Chondrocyte (in vitro differentiated cells): ENCODE measurements at regions not wholly inside any gene's neighbourhood (a gene's known extent, or its start where the extent isn't known, plus 50 kb on each side); places are given as distances from the start of the nearest gene placed in this dataset.
"Not testable (repeated sequence)": the region's sequence is repeated elsewhere in the genome, so short reads cannot be mapped to it uniquely, and the experiment has no call there.

ENCODE experiments used
- DNase-seq: peaks from one replicate; pipeline ENCODE4 v3.0.0; 2021; ENCODE audit warnings: mixed read lengths, low spot score
- H3K27ac Mint-ChIP-seq: one replicate; pipeline ENCODE4 v1.8.0; 2021; ENCODE audit warnings: mild to moderate bottlenecking, moderate library complexity, mixed read lengths; ENCODE audit not compliant: unreplicated experiment
- H3K27me3 Mint-ChIP-seq: 2 replicates; pipeline ENCODE4 v1.8.0; 2021; ENCODE audit warnings: low read depth, mixed read lengths
- H3K36me3 Mint-ChIP-seq: 2 replicates; pipeline ENCODE4 v1.8.0; 2021; ENCODE audit warnings: low read depth, mixed read lengths
- H3K4me1 Mint-ChIP-seq: 2 replicates; pipeline ENCODE4 v1.8.0; 2021; ENCODE audit warnings: low read depth, mild to moderate bottlenecking, mixed read lengths
- H3K4me3 Mint-ChIP-seq: one replicate; pipeline ENCODE4 v1.8.0; 2021; ENCODE audit warnings: mild to moderate bottlenecking, moderate library complexity, mixed read lengths; ENCODE audit not compliant: unreplicated experiment
- H3K9me3 Mint-ChIP-seq: 2 replicates; pipeline ENCODE4 v1.8.0; 2021; ENCODE audit warnings: low read depth, mixed read lengths
- TF ChIP-seq, protein P1 (sequence below): fragments of 200-600 bp; sonication (generic); IDR thresholded peaks from 2 replicates; pipeline ENCODE4 v1.5.0; 2021; ENCODE audit warnings: antibody characterized with exemption, mild to moderate bottlenecking, moderate library complexity

DNA sequence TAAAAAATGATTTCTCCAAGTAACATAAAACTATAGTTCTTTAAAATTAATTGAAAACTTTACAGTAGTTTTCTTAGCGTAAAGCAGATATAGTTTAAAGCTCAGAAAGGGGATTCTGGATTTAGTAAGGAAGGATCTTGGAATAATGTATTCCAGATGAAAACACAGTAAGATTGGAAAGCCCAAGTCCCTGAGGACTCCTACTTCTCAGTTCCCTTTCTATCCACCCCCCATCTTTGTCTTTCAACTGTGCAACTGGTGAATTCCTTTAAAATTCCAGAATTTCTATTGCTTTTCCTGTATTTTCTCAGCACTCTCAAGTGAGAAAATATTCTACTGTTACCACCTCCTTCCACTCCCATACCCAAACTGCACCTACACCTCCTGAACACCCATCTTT lies 184.5 kb upstream of the FBN2 start:
- TF ChIP-seq, protein P1, sequence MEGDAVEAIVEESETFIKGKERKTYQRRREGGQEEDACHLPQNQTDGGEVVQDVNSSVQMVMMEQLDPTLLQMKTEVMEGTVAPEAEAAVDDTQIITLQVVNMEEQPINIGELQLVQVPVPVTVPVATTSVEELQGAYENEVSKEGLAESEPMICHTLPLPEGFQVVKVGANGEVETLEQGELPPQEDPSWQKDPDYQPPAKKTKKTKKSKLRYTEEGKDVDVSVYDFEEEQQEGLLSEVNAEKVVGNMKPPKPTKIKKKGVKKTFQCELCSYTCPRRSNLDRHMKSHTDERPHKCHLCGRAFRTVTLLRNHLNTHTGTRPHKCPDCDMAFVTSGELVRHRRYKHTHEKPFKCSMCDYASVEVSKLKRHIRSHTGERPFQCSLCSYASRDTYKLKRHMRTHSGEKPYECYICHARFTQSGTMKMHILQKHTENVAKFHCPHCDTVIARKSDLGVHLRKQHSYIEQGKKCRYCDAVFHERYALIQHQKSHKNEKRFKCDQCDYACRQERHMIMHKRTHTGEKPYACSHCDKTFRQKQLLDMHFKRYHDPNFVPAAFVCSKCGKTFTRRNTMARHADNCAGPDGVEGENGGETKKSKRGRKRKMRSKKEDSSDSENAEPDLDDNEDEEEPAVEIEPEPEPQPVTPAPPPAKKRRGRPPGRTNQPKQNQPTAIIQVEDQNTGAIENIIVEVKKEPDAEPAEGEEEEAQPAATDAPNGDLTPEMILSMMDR: no peak
- H3K4me1 Mint-ChIP-seq: peaks cover 6% of the 10 kb centered on the region
- no peak overlapping the region for H3K4me3 Mint-ChIP-seq
- no peak for DNase-seq
- no peaks in the 10 kb centered on the region for H3K36me3 Mint-ChIP-seq
- peaks cover 2% of the 10 kb centered on the region for H3K27me3 Mint-ChIP-seq
- no peaks in the 10 kb centered on the region for H3K9me3 Mint-ChIP-seq
- no peak overlapping the region for H3K27ac Mint-ChIP-seq

DNA sequence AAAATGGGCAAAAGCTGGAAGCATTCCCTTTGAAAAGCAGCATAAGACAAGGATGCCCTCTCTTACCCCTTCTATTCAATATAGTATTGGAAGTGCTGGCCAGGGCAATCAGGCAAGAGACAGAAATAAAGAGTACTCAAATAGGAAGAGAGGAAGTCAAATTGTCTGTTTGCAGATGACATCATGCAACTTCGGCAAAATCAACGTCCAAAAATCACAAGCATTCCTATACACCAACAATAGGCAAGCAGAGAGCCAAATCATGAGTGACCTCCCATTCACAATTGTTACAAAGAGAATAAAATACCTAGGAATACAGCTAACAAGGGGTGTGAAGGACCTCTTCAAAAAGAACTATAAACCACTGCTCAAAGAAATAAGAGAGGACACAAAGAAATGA lies 192.0 kb upstream of the FBN2 start:
- H3K9me3 Mint-ChIP-seq: peaks cover 14% of the 10 kb centered on the region
- H3K36me3 Mint-ChIP-seq, H3K27me3 Mint-ChIP-seq, H3K4me1 Mint-ChIP-seq, DNase-seq, H3K27ac Mint-ChIP-seq, H3K4me3 Mint-ChIP-seq: not testable (repeated sequence)

DNA sequence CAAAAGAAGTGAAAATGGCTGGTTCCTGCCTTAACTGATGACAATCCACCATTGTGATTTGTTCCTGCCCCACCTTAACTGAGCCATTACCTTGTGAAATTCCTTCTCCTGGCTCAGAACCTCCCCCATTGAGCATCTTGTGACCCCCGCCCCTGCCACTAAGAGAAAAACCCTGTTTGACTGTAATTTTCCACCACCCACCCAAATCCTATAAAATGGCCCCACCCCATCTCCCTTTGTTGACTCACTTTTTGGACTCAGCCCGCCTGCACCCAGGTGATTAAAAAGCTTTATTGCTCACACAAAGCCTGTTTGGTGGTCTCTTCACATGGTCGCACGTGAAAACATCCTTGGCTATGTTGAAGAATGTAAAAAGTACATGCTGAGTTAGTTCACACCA lies 197.6 kb upstream of the FBN2 start:
- H3K4me1 Mint-ChIP-seq, H3K27ac Mint-ChIP-seq, H3K4me3 Mint-ChIP-seq, H3K36me3 Mint-ChIP-seq, H3K9me3 Mint-ChIP-seq, H3K27me3 Mint-ChIP-seq, DNase-seq: not testable (repeated sequence)

DNA sequence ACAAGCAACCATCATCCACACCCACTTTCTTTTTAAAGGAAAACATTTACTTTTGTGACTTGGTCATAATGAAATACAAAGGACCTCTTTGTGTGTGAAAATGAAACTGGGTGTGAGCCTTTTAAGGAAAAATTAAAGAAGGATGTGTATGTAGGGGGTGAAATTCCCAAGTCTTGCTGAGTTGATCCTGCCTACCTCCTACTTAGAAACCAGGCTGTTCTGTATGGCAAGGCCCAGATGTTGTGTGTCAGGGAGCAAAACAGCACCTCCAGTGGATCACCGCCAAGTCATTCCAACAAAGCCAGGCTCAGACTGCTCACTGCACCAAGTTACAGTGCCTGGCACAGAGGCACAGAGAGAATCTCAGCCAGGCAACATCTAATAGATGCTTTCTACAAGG lies 198.5 kb upstream of the FBN2 start:
- no peak for DNase-seq
- TF ChIP-seq, protein P1: no peak
- H3K27me3 Mint-ChIP-seq: no peaks in the 10 kb centered on the region
- H3K27ac Mint-ChIP-seq: peak overlapping the region; percentile 9
- peaks cover 10% of the 10 kb centered on the region for H3K4me1 Mint-ChIP-seq
- H3K4me3 Mint-ChIP-seq: no peak overlapping the region
- H3K9me3 Mint-ChIP-seq: no peaks in the 10 kb centered on the region
- H3K36me3 Mint-ChIP-seq: no peaks in the 10 kb centered on the region

DNA sequence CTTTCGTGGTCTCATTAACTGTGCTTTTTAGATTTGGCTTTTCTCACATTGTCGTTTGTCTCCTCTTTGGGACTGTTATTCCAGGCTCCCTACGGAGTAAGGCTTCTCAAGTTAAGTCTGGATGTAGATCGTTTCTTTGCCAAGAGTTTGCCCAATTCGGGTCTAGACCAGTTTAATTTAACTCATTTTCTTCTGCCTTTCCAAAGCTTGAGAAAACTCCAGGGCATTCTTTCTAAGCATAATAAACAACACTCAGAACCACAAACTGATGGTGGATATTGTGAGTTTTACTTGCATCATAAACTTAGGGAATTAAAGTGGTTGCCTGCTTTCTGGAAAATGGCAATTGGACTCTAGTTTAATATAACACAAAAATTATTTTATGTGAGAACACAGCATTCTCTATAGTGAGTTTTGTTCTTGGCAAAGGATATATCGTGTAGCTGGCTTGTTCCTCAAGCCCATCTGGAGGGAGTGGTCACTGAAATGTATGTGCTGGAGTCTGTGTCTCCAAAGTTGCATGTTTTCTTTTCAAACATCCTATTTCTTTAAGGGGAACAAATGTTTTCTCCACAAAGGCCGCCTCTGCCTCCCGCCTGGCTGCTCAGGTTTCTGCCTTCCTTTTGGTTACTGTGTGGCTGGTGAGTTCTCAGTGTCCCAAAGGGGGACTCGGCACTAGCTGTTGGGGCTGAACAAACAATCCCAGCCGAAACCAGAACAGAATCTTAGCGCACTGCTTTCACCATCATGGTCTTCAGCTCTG lies 211.3 kb upstream of the FBN2 start:
- H3K4me3 Mint-ChIP-seq: peak overlapping the region; percentile 35
- peaks cover 14% of the 10 kb centered on the region for H3K4me1 Mint-ChIP-seq
- H3K36me3 Mint-ChIP-seq: peaks cover 1% of the 10 kb centered on the region
- peak overlapping the region; percentile 78 for H3K27ac Mint-ChIP-seq
- no peaks in the 10 kb centered on the region for H3K9me3 Mint-ChIP-seq
- TF ChIP-seq, protein P1: no peak
- no peaks in the 10 kb centered on the region for H3K27me3 Mint-ChIP-seq
- no peak for DNase-seq

GRCh38 chr5:128750155-128750554 lies 212.1 kb upstream of the FBN2 start:
- H3K27me3 Mint-ChIP-seq: no peaks in the 10 kb centered on the region
- H3K4me1 Mint-ChIP-seq: peaks cover 14% of the 10 kb centered on the region
- peaks cover 1% of the 10 kb centered on the region for H3K36me3 Mint-ChIP-seq
- TF ChIP-seq, protein P1: no peak
- H3K4me3 Mint-ChIP-seq: no peak overlapping the region
- no peak for DNase-seq
- no peaks in the 10 kb centered on the region for H3K9me3 Mint-ChIP-seq
- H3K27ac Mint-ChIP-seq: no peak overlapping the region
